Inflammatory macrophage (primary cell): ENCODE measurements at regions not wholly inside any gene's neighbourhood (a gene's known extent, or its start where the extent isn't known, plus 50 kb on each side); places are given as distances from the start of the nearest gene placed in this dataset.

Source experiments
- DNase-seq, 2 donors: peaks; one replicate each; pipeline ENCODE4 v3.0.0-alpha.2; 2020 to 2022

DNA sequence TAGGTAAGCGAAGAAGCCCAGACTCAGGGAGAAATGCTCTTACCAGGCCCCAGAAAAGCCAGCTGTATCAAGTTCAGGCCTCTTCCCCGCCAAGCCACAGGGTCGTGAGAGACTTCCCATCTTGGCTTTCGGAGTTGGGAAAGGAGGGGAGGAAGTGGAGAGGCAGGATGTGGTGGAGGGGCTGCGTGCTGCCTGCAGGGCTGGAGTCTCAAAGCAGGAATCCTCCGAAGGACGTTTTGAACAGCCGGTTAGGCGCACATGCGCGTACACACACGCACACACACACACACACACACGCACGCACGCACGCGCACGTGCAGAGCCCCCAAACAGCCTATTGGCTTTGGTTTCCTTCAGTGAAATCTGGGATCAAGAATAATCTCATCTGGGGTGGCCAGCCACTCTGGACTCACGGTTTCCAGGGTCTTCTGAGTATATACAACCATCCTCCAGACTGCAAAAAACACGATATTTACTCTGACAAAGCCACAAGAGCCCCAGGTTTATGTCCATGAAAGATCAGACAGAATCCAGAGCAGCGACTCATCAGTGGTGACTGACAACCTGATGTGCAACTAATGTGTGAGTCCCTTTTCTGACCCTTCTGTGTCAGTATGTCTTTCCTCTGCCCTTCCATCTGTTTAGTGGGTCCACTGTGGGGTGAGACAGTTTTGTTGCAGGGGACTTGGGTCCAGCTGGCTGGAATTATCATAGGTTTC, 115.0 kb upstream of the ZNF438 start:
- peak in 1 of 2 donors; percentile 19 for DNase-seq

GRCh38 chr10:31147210-31147608, 115.5 kb upstream of the ZNF438 start:
- DNase-seq, result no peak

DNA sequence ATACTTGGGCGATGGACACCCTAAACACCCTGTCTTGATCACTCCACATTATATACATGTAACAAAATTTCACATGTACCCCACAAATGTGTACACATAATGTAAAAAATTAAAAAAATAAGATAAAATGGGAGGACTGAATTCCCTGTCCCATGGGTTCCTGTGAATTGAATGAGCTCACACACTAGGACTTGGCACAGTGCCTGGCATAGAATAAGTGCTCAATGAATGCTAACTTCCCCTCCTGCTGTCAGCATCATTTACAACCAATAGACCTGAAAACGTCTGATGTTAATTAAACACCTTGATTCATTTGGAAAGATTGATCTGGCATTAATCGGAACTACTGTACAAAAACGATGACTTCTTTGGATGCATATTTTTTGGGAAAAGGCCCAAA, 117.3 kb upstream of the ZNF438 start:
- DNase-seq, result no peak

DNA sequence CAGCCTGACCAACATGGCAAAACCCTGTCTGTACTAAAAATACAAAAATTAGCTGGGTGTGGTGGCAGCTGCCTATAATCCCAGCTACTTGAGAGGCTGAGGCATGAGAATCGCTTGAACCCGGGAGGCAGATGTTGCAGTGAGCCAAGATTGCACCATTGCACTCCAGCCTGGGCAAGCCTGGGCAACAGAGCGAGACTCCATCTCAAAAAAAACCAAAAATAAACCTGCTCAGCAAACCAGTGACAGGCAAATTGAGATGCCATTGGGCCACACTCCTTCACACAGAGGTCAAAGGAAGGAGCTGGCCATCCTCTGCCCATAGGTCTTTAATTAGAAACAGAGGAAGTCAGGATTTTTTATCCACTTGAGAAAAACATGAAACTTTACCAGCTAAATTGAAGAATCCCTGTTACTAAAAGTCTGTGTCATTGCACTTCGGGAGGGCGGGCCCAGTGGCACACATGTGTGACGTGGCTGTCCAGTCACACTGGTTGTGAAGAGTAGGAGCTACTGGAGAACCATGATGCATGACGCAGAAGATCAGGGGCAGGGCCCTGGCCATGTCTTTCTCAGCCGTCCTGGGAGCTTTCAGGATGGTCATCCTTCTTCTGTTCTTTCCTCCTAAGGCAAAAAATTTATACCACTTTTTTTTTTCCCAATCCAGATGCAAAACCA, 118.3 kb upstream of the ZNF438 start:
- no peak for DNase-seq

- DNase-seq, result no peak
Measured at GRCh38 chr10:31151301-31151700, 119.6 kb upstream of the ZNF438 start.

- DNase-seq, result no peak
Measured at GRCh38 chr10:31152421-31153135, 120.9 kb upstream of the ZNF438 start.

DNA sequence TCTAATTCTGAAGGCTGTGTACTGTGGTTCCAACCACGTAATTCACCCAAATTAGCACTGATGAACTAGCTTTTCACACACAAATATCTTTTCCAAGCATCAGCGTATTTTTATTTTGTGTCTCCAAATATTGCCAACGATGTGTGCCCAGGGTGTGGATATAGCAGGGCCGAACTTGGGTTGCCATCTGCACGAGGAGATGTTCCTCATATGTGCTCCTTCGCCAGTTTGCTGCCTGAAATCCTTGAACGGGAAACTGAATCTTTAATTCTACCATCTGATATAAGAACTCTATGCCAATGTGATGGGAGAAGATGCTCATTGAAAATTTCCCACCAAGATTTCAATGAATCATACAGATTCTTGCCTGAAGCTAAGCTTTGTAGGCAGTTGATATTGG, 121.5 kb upstream of the ZNF438 start:
- no peak for DNase-seq

DNA sequence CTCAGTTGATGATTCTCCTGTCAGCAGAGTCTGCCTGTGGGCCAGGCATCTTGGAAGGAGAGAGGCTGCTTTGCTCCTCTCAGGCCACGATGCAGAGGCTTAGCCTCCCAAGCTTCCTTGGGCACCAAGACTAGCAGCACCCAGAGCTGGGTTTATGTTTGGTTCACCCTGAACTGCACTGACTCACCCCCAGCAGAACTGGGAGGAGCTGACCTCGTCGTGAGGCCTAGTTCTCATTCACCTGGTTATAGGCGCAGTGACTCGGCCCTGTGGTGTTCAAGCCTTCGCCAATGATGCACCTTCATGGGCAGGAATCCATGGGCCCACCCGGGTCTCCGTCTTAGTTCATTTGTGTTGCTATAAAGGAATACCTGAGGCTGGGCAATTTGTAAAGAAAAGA, 122.0 kb upstream of the ZNF438 start:
- DNase-seq, result no peak

DNA sequence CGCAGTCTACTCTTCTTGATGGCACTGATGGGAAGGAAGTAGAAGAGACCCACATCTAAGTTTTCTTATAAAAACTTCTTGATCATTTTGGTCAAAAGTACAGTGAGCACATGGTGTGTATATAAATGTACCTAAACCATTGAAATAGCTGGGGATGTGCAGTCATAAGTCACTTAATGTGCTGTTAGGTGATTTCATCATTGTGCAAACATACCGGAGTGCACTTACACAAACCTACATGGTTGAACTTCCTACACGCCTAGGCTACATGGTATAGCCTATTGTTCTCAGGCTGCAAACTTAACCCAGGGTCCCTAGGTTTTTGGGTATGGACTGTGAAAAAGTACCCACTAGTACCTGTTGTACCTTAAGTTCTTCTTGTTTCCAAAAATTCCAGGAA, 123.3 kb upstream of the ZNF438 start:
- DNase-seq, result no peak

DNA sequence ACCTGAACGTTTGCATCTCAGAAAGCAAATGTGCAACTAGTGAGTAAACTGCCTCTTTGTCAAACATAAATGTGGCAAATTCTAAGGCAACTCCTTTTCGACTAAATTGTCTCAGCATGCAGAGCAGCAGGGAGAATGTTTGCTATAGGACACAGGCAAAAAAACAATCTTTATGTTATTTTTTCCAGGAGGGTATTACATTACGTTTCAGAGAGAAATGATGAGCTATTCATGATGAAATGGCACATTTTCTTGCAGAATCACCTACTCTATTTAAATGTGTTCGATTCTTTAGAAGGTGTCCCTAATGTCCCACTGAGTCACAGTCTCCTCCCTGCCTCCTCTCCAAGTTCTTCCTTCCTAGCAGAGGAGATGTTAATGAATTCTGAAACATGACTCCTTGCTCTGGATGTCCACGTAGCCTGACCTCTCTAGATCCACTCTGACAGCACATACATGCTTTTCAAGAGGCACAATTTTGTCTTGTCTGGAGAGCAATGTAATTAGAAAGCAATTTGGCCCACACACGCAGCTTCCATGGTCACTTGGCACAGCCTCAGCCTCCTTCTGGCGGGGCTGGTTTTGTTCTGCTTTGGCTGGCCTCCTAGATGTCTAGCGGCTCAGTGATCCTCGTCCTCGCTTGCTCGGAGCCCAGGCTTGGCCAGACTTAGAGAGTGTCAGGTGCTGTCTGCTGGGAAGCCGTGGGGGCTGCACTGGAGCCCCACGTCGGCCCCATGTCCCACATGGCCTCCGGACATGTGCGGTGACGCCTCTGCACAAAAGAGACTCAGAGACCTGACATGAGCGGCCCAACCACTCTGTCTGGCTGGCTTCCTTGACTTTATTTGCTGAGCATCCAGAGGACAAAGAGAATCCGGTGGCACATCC, 125.7 kb upstream of the ZNF438 start:
- DNase-seq, result no peak

- DNase-seq, result no peak
Measured at GRCh38 chr10:31158011-31158658, 126.5 kb upstream of the ZNF438 start.

- no peak for DNase-seq
Measured at GRCh38 chr10:31166606-31167005, 134.9 kb upstream of the ZNF438 start.

- DNase-seq, result peak; percentile 19 to 49
Measured at GRCh38 chr10:31170636-31171035, 139.0 kb upstream of the ZNF438 start.

GRCh38 chr10:31171402-31172083, 139.9 kb upstream of the ZNF438 start:
- DNase-seq, result no peak

DNA sequence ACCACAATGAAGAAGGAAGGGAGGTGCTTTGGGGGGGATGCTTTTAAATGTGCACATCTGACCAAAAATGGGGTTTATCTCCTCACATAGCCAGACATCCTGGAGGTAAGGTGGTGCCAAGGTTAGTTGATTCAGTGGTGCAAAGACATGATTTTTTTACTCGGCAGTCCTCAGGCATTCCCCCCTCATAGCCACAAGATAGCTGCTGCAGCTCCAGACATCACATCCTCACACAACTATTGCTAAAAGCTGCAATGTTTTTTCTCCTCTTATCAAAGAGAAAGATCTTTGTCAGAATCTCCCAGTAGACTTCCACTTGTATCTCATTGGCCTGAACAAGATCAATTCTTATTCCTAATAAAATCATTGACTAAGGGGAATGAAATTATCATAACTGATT, 141.3 kb upstream of the ZNF438 start:
- no peak for DNase-seq

DNA sequence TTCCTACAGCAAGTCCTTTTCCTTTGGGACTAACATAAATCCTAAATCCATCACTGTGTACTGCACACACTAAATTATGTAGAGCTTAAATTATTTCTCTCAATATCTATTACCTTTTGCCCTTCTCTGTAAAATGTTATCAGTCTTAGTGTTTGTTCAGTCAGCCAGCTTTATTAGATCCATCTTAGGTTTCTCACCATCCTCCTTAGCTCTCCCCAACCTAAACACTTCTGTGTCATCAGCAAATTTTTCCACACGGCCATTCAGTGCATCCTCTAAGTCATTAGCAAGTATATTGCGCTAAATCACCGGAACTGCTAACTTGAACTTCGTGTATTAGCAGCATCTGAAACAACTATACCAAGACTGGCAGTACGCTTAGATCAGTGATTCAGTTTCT, 142.1 kb upstream of the ZNF438 start:
- DNase-seq, result no peak

- DNase-seq, result no peak
Measured at GRCh38 chr10:31179091-31179680, 139.8 kb upstream of the ZEB1 start.

GRCh38 chr10:31186225-31187000, 132.6 kb upstream of the ZEB1 start:
- DNase-seq, result no peak

DNA sequence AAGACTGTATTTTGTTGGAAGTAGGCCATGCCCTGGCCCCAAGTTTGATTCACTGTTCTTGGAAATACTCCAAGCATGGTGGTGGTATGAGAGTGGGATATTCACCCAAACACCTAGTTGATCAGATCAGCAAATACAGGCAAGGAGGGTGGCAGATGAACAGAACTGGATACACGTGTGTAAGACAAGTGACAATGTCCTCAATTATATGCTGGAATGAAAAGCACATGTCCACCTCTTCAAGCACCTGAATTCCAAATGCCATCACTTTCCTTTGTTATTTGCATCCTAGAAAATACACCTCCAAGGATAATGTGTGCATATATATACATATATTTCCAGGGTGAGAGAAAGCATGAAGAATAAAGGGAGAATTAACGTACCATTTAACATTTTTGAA, 131.8 kb upstream of the ZEB1 start:
- no peak for DNase-seq

GRCh38 chr10:31187607-31188210, 131.3 kb upstream of the ZEB1 start:
- DNase-seq, result no peak
